GM10266 (cell line): ENCODE measurements at regions not wholly inside any gene's neighbourhood (a gene's known extent, or its start where the extent isn't known, plus 50 kb on each side); places are given as distances from the start of the nearest gene placed in this dataset.
"Not testable (repeated sequence)": the region's sequence is repeated elsewhere in the genome, so short reads cannot be mapped to it uniquely, and the experiment has no call there.

Source experiments
- DNase-seq: peaks from one replicate; pipeline ENCODE4 v3.0.0; 2012; ENCODE audit errors: extremely low spot score
- TF ChIP-seq, protein P1 (sequence below): IDR thresholded peaks from 2 replicates; pipeline ENCODE4 v1.5.1; 2012; ENCODE audit warnings: mild to moderate bottlenecking, low read depth; ENCODE audit not compliant: control insufficient read depth, insufficient read depth; ENCODE audit errors: missing control alignments

- TF ChIP-seq, protein P1, sequence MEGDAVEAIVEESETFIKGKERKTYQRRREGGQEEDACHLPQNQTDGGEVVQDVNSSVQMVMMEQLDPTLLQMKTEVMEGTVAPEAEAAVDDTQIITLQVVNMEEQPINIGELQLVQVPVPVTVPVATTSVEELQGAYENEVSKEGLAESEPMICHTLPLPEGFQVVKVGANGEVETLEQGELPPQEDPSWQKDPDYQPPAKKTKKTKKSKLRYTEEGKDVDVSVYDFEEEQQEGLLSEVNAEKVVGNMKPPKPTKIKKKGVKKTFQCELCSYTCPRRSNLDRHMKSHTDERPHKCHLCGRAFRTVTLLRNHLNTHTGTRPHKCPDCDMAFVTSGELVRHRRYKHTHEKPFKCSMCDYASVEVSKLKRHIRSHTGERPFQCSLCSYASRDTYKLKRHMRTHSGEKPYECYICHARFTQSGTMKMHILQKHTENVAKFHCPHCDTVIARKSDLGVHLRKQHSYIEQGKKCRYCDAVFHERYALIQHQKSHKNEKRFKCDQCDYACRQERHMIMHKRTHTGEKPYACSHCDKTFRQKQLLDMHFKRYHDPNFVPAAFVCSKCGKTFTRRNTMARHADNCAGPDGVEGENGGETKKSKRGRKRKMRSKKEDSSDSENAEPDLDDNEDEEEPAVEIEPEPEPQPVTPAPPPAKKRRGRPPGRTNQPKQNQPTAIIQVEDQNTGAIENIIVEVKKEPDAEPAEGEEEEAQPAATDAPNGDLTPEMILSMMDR, result no peak
- DNase-seq, result no peak
Measured at GRCh38 chr22:27314276-27314807, 487.2 kb downstream of the MN1 start.

- TF ChIP-seq, protein P1, result no peak
- no peak for DNase-seq
Measured at GRCh38 chr22:27315833-27316232, 485.7 kb downstream of the MN1 start.

GRCh38 chr22:27317096-27317495, 484.5 kb downstream of the MN1 start:
- TF ChIP-seq, protein P1, result no peak
- DNase-seq, result no peak

GRCh38 chr22:27317971-27318428, 483.6 kb downstream of the MN1 start:
- TF ChIP-seq, protein P1, result no peak
- DNase-seq, result no peak

DNA sequence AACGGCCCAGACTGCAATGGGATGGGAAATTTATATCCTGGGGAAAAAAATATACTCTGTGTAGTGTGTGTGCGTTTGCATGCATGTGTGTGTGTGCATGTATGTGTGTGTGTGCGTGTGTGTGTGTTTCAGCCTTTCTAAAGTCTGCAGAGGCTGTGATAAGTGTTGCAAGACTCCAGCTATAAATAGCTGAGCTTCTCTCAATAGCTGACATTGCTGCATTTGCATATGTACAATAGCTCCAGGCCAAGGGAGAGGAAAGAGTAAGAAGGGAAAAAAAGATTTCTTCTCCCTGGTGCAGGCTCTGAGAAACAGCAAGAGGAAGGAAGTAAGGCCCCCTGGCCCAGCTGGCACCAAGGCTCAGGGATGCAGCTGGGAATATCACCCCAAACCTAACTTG, 483.0 kb downstream of the MN1 start:
- TF ChIP-seq, protein P1, result no peak
- no peak for DNase-seq

DNA sequence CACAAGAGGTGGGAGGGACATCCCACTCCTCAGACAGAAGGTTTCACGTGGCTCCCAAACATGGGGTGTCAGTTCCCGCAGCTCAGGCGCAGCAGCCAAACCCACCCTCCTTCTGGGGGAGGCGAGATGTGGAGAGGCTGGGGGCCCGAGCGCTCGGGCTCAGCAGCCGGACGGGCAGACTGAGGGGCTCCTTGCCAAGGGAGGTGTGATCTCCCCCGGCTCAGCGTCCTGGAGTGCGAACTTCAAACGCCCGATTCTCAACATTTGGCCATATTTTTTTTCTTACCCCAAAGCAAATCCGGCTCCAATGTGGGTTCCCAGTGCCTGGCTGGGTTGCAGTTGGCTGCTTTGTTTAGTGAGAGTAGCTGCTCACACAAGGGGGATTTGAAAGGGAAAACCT, 477.9 kb downstream of the MN1 start:
- TF ChIP-seq, protein P1, result no peak
- DNase-seq, result no peak

GRCh38 chr22:27324908-27325307, 476.6 kb downstream of the MN1 start:
- not testable (repeated sequence) for DNase-seq

- TF ChIP-seq, protein P1, result no peak
- no peak for DNase-seq
Measured at GRCh38 chr22:27327497-27327896, 474.1 kb downstream of the MN1 start.
